ENCODE measurements at regions not wholly inside any gene's neighbourhood (a gene's known extent, or its start where the extent isn't known, plus 50 kb on each side); places are given as distances from the start of the nearest gene placed in this dataset.

DNA sequence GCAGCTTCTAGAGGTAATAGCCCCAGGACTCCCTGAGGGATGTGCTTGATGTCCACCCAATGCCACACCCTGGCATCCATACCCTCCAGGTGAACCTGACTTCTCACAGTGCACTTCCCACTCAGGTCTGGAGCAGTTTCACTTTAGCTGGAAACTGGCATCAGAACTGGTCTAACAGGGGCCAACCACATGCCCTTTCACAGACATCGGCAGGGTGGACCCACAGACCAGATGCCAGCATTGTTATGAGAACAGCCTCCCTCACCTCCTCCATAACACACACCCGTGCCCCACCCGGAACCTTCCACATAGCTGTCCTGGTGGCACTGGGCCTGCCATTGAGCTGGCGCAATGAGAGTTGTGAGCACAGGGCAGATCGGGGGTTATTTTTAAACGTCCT is 77.4 kb upstream of the GPR12 start (continued):
- TF ChIP-seq GTF2F1 (IDR thresholded peaks at IDR 0.05; ENCODE audit: borderline replicate concordance, low read depth, low read length) (no peak), SRF (IDR thresholded peaks at IDR 0.05; ENCODE audit: low read depth, low read length) (no peak)

Data from H1 (cell line).